ENCODE measurements at regions not wholly inside any gene's neighbourhood (a gene's known extent, or its start where the extent isn't known, plus 50 kb on each side); places are given as distances from the start of the nearest gene placed in this dataset.
"Not testable (repeated sequence)": the region's sequence is repeated elsewhere in the genome, so short reads cannot be mapped to it uniquely, and the experiment has no call there.

- H3K4me1 ChIP-seq, result no peaks in the 10 kb centered on the region
- ATAC-seq (ENCODE audit: low FRiP score in 2 of 2) (no peak), DNase-seq (no peak)
- H3K4me3 ChIP-seq, result no peak overlapping the region
- no peak overlapping the region for H3K27ac ChIP-seq
- H3K36me3 ChIP-seq, result no peaks in the 10 kb centered on the region
- H3K9me3 ChIP-seq, result no peaks in the 10 kb centered on the region
- TF ChIP-seq, protein P1, sequence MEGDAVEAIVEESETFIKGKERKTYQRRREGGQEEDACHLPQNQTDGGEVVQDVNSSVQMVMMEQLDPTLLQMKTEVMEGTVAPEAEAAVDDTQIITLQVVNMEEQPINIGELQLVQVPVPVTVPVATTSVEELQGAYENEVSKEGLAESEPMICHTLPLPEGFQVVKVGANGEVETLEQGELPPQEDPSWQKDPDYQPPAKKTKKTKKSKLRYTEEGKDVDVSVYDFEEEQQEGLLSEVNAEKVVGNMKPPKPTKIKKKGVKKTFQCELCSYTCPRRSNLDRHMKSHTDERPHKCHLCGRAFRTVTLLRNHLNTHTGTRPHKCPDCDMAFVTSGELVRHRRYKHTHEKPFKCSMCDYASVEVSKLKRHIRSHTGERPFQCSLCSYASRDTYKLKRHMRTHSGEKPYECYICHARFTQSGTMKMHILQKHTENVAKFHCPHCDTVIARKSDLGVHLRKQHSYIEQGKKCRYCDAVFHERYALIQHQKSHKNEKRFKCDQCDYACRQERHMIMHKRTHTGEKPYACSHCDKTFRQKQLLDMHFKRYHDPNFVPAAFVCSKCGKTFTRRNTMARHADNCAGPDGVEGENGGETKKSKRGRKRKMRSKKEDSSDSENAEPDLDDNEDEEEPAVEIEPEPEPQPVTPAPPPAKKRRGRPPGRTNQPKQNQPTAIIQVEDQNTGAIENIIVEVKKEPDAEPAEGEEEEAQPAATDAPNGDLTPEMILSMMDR (IDR thresholded peaks at IDR 0.05), result no peak
- TF ChIP-seq POLR2AphosphoS5 (IDR thresholded peaks at IDR 0.05) (no peak), EP300 (IDR thresholded peaks at IDR 0.05) (no peak), POLR2A (IDR thresholded peaks at IDR 0.05) (no peak)
- 76 to 79% methylated on average over 4 of the region's 4 CpGs for WGBS, 2 donors
- H3K27me3 ChIP-seq, result no peaks in the 10 kb centered on the region
Observed at GRCh38 chr7:125201002-125201401, 271.4 kb upstream of the POT1 start.

DNA sequence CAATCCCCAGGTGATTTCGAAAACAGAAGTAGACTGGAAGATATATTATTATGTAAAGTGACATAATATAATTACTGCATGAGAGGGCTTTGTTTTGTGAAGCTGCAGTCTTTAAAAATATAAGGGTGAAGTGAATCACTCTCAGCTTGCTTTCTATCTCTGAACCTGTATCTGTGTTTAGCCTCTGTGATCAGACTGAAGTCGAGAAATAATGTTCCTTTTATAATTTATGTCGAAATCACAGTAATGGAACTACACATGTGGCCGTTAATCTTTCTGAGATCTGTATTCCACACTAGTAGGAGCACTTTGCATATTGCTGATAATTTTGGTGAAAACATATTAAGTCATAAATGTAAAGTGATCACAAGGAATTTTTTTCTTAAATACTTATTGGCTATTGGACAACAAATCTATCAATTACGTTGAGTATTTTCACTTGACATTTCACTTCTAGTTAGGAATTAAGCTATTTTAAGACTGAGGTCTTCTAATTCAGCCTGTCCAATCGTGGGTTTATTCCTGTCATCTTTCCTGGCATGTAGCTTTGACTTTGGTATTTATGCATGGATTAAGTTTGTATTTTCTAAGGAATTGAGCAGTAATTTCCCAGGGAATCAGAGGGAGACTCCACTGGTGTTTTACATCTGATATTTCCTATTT lies 268.2 kb upstream of the POT1 start:
- Histone ChIP-seq H3K27me3 (no peaks in the 10 kb centered on the region), H3K27ac (no peak overlapping the region), H3K9me3 (no peaks in the 10 kb centered on the region), H3K4me1 (no peaks in the 10 kb centered on the region), H3K4me3 (no peak overlapping the region), H3K36me3 (no peaks in the 10 kb centered on the region)
- 75 to 77% methylated on average over 6 of the region's 6 CpGs for WGBS, 2 donors
- TF ChIP-seq, protein P1 (IDR thresholded peaks at IDR 0.05), result no peak
- TF ChIP-seq POLR2AphosphoS5 (IDR thresholded peaks at IDR 0.05), result no peak
- no peak for TF ChIP-seq POLR2A (IDR thresholded peaks at IDR 0.05)
- TF ChIP-seq EP300 (IDR thresholded peaks at IDR 0.05), result no peak
- DNase-seq (no peak), ATAC-seq (ENCODE audit: low FRiP score in 2 of 2) (no peak)

DNA sequence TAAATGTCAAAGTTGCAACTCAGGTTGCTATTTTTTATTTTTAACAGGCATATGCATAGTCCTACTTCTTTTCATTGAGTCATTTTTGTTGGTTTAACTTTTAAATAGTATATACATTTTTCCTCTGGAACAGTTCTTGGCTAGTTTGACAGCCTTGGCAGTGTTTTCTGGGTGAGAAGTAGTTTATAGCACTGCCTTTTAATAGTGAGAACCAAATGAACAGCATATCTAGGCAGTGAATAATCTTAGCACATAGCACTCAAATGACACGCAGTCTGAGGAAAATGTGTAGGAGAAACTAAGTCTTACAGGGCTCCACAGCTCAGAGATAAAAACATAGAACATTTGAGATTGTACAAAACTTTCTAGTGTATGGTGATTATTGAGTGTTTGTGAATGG lies 265.5 kb upstream of the POT1 start:
- WGBS, 2 donors, result 74 to 86% methylated on average over 1 of the region's 1 CpG
- Histone ChIP-seq H3K27ac (no peak overlapping the region), H3K4me3 (no peak overlapping the region), H3K27me3 (no peaks in the 10 kb centered on the region), H3K9me3 (no peaks in the 10 kb centered on the region), H3K36me3 (no peaks in the 10 kb centered on the region), H3K4me1 (no peaks in the 10 kb centered on the region)
- DNase-seq (no peak), ATAC-seq (ENCODE audit: low FRiP score in 2 of 2) (no peak)
- no peak for TF ChIP-seq POLR2AphosphoS5 (IDR thresholded peaks at IDR 0.05)
- TF ChIP-seq EP300 (IDR thresholded peaks at IDR 0.05), result no peak
- TF ChIP-seq POLR2A (IDR thresholded peaks at IDR 0.05), result no peak
- TF ChIP-seq, protein P1 (IDR thresholded peaks at IDR 0.05), result no peak

- DNase-seq (no peak), ATAC-seq (ENCODE audit: low FRiP score in 2 of 2) (no peak)
- 64 to 76% methylated on average over 2 of the region's 2 CpGs for WGBS, 2 donors
- H3K9me3 ChIP-seq, result no peaks in the 10 kb centered on the region
- H3K27me3 ChIP-seq, result no peaks in the 10 kb centered on the region
- no peak overlapping the region for H3K27ac ChIP-seq
- H3K36me3 ChIP-seq, result no peaks in the 10 kb centered on the region
- TF ChIP-seq POLR2AphosphoS5 (IDR thresholded peaks at IDR 0.05) (no peak), EP300 (IDR thresholded peaks at IDR 0.05) (no peak), POLR2A (IDR thresholded peaks at IDR 0.05) (no peak)
- TF ChIP-seq, protein P1 (IDR thresholded peaks at IDR 0.05), result no peak
- H3K4me1 ChIP-seq, result no peaks in the 10 kb centered on the region
- H3K4me3 ChIP-seq, result no peak overlapping the region
Observed at GRCh38 chr7:125193263-125193662, 263.6 kb upstream of the POT1 start.

DNA sequence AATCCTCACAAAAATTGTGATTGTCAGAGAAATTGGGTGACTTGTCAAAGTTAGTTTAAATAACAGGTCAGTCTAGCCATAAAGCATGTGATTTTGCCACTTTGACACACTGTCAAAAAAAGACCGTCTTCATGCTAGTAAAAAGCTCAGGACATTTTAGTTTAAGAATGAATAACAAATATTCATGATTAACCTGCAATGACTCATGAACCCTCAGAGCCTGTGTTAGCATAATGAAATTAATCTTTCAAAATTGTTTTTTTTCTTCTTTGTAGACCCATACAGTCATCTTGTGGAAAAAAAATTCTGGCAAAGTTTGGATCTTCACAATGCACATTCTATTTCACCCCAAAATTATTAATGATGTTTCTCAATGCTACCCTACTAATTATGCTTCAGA lies 255.2 kb upstream of the POT1 start:
- Histone ChIP-seq H3K36me3 (no peaks in the 10 kb centered on the region), H3K4me1 (no peaks in the 10 kb centered on the region), H3K27me3 (no peaks in the 10 kb centered on the region), H3K27ac (no peak overlapping the region), H3K9me3 (peaks cover 0 to 5% (median 0%) of the 10 kb centered on the region in 4 donors), H3K4me3 (no peak overlapping the region)
- ATAC-seq (ENCODE audit: low FRiP score in 2 of 2), result no peak
- WGBS, 2 donors, result 87 to 94% methylated on average over 1 of the region's 1 CpG
- TF ChIP-seq, protein P1 (IDR thresholded peaks at IDR 0.05), result no peak
- TF ChIP-seq POLR2A (IDR thresholded peaks at IDR 0.05) (no peak), POLR2AphosphoS5 (IDR thresholded peaks at IDR 0.05) (no peak), EP300 (IDR thresholded peaks at IDR 0.05) (no peak)
- DNase-seq, result no peak

GRCh38 chr7:125181569-125182267 lies 252.1 kb upstream of the POT1 start:
- H3K27me3 ChIP-seq, result not testable (repeated sequence)
- DNase-seq, result peak in 1 of 2 donors; percentile 44

More at GRCh38 chr7:125181569-125182267, 252.1 kb upstream of the POT1 start:
- not testable (repeated sequence) for H3K9me3 ChIP-seq; H3K4me3 ChIP-seq; H3K4me1 ChIP-seq; ATAC-seq (ENCODE audit: low FRiP score in 2 of 2); H3K27ac ChIP-seq; H3K36me3 ChIP-seq
- WGBS, 2 donors, result 92 to 94% methylated on average over 24 to 25 of the region's 26 CpGs
